IMR-90 (cell line): ENCODE measurements at regions not wholly inside any gene's neighbourhood (a gene's known extent, or its start where the extent isn't known, plus 50 kb on each side); places are given as distances from the start of the nearest gene placed in this dataset.

Experiments
- ATAC-seq: fragments of 200-7000 bp; cut with Tn5 transposase; 2 replicates; pipeline ENCODE4 v1.9.1; 2020; ENCODE audit warnings: low read depth, mild to moderate bottlenecking, moderate library complexity
- BruUV-seq: library from RNA; stranded (reverse); fragments of 400-500 nt; replicated peaks from 2 replicates; lab custom pipeline; 2021; lab: Mats Ljungman, UMichigan
- CTCF ChIA-PET: fragments of 300-600 bp; formaldehyde crosslinking; extraction: SDS; loops from one replicate; lab custom pipeline; 2021; ENCODE audit warnings: antibody characterized with exemption; lab: Yijun Ruan, JAX
- POLR2A ChIA-PET: fragments of 300-600 bp; sonication (Branson Sonifier 250); formaldehyde crosslinking; loops from one replicate; lab custom pipeline; 2022; ENCODE audit warnings: antibody characterized with exemption; ENCODE audit not compliant: unreplicated experiment; lab: Charles Lee
- DNase-seq: peaks from one replicate; pipeline ENCODE4 v3.0.0; 2013
- H2AFZ ChIP-seq: replicated peaks from 2 replicates; pipeline ENCODE3; 2013; ENCODE audit warnings: low read length, mild to moderate bottlenecking; ENCODE audit not compliant: poor library complexity
- H2AK5ac ChIP-seq: 2 replicates; pipeline ENCODE4 v1.6.1; 2013; ENCODE audit warnings: low read depth, low read length, inconsistent platforms
- H2AK9ac ChIP-seq: replicated peaks from 2 replicates; pipeline ENCODE3; 2013; ENCODE audit warnings: mild to moderate bottlenecking, low read depth, low read length, moderate library complexity; ENCODE audit not compliant: poor library complexity
- H2BK120ac ChIP-seq: 2 replicates; pipeline ENCODE4 v1.6.1; 2013; ENCODE audit warnings: low read depth, low read length, inconsistent platforms
- H2BK15ac ChIP-seq: 3 replicates; pipeline ENCODE4 v1.6.1; 2013; ENCODE audit warnings: low read depth, low read length, inconsistent platforms
- H2BK20ac ChIP-seq: 2 replicates; pipeline ENCODE4 v1.6.1; 2013; ENCODE audit warnings: low read depth, mild to moderate bottlenecking, inconsistent platforms, low read length, moderate library complexity
- H2BK5ac ChIP-seq: 2 replicates; pipeline ENCODE4 v1.6.1; 2013; ENCODE audit warnings: mild to moderate bottlenecking, low read depth, low read length, inconsistent platforms; ENCODE audit not compliant: poor library complexity, severe bottlenecking
- H3K14ac ChIP-seq: replicated peaks from 2 replicates; pipeline ENCODE4 v1.6.1; 2013; ENCODE audit warnings: low read depth, low read length, inconsistent platforms
- H3K18ac ChIP-seq: 2 replicates; pipeline ENCODE4 v1.6.1; 2013; ENCODE audit warnings: low read depth, low read length, control low read depth
- H3K23ac ChIP-seq: 2 replicates; pipeline ENCODE4 v1.6.1; 2013; ENCODE audit warnings: low read depth, low read length, inconsistent platforms
- H3K27ac ChIP-seq: 2 replicates; pipeline ENCODE4 v1.5.1; 2013; ENCODE audit warnings: mild to moderate bottlenecking, control low read depth, low read length; ENCODE audit not compliant: insufficient read depth
- H3K27me3 ChIP-seq: 2 replicates; pipeline ENCODE4 v1.6.1; 2013; ENCODE audit warnings: low read length; ENCODE audit not compliant: control insufficient read depth, insufficient read depth
- H3K36me3 ChIP-seq: 2 replicates; pipeline ENCODE4 v1.6.1; 2013; ENCODE audit warnings: low read length, mixed read lengths; ENCODE audit not compliant: control insufficient read depth, insufficient read depth
- H3K4ac ChIP-seq: 2 replicates; pipeline ENCODE4 v1.6.1; 2013; ENCODE audit warnings: low read depth, low read length, inconsistent platforms
- H3K4me1 ChIP-seq: 2 replicates; pipeline ENCODE4 v1.6.1; 2013; ENCODE audit warnings: low read length, mixed read lengths; ENCODE audit not compliant: control insufficient read depth, insufficient read depth
- H3K4me2 ChIP-seq: 2 replicates; pipeline ENCODE4 v1.6.1; 2013; ENCODE audit warnings: low read depth, mild to moderate bottlenecking, control low read depth, low read length, moderate library complexity
- H3K4me3 ChIP-seq: 2 replicates; pipeline ENCODE4 v1.5.1; 2013; ENCODE audit warnings: low read depth, mild to moderate bottlenecking, control low read depth, low read length, moderate library complexity; ENCODE audit not compliant: insufficient read depth
- H3K56ac ChIP-seq: 2 replicates; pipeline ENCODE4 v1.6.1; 2013; ENCODE audit warnings: low read length, inconsistent platforms; ENCODE audit not compliant: insufficient read depth; ENCODE audit errors: extremely low read depth
- H3K79me1 ChIP-seq, 2 experiments: 2 replicates each; pipeline ENCODE4 v1.6.1; 2013; ENCODE audit warnings: low read length in 2 of 2, inconsistent platforms in 1 of 2, low read depth in 1 of 2
- H3K9ac ChIP-seq: 2 replicates; pipeline ENCODE4 v1.6.1; 2013; ENCODE audit warnings: low read depth, low read length, control low read depth
- H3K9me1 ChIP-seq: 2 replicates; pipeline ENCODE4 v1.6.1; 2013; ENCODE audit warnings: low read length, inconsistent platforms; ENCODE audit not compliant: insufficient read depth
- H3K9me3 ChIP-seq: 2 replicates; pipeline ENCODE4 v1.6.1; 2013; ENCODE audit warnings: low read length; ENCODE audit not compliant: control insufficient read depth, insufficient read depth
- H4K20me1 ChIP-seq: 2 replicates; pipeline ENCODE4 v1.6.1; 2013; ENCODE audit warnings: low read length, inconsistent platforms; ENCODE audit not compliant: insufficient read depth
- H4K5ac ChIP-seq: 2 replicates; pipeline ENCODE4 v1.6.1; 2013; ENCODE audit warnings: mild to moderate bottlenecking, low read depth, low read length, control low read depth
- H4K8ac ChIP-seq, 2 experiments: 2 replicates each; pipeline ENCODE4 v1.6.1; 2013; ENCODE audit warnings: low read depth in 2 of 2, low read length in 2 of 2, control low read depth in 1 of 2, inconsistent platforms in 1 of 2
- H4K91ac ChIP-seq: 2 replicates; pipeline ENCODE4 v1.6.1; 2013; ENCODE audit warnings: low read depth, low read length, inconsistent platforms; ENCODE audit not compliant: insufficient read depth
- BHLHE40 ChIP-seq: fragments of 150-350 bp; IDR thresholded peaks from 2 replicates; pipeline ENCODE4 v1.6.1; 2016; ENCODE audit warnings: mild to moderate bottlenecking, low read depth, low read length
- CTCF ChIP-seq: conservative IDR thresholded peaks from 2 replicates; pipeline ENCODE4 v1.5.1; 2012; ENCODE audit warnings: mild to moderate bottlenecking, low read depth, low read length, improper control_type of control experiment
- ELK1 ChIP-seq: fragments of 150-350 bp; IDR thresholded peaks from 2 replicates; pipeline ENCODE4 v1.6.1; 2016; ENCODE audit warnings: low read depth, mild to moderate bottlenecking, low read length, moderate library complexity, borderline replicate concordance
- MAFK ChIP-seq: IDR thresholded peaks from 2 replicates; pipeline ENCODE4 v1.6.1; 2012; ENCODE audit warnings: low read depth, low read length, improper control_type of control experiment
- MXI1 ChIP-seq: IDR thresholded peaks from 2 replicates; pipeline ENCODE4 v1.6.1; 2012; ENCODE audit warnings: low read depth, mild to moderate bottlenecking, low read length, moderate library complexity, borderline replicate concordance
- NFE2L2 ChIP-seq: fragments of 150-350 bp; IDR thresholded peaks from 2 replicates; pipeline ENCODE4 v1.6.1; 2016; ENCODE audit warnings: low read depth, mild to moderate bottlenecking, low read length
- RFX5 ChIP-seq: IDR thresholded peaks from 2 replicates; pipeline ENCODE4 v1.8.0; 2012; ENCODE audit warnings: low read depth, mild to moderate bottlenecking, low read length, moderate library complexity
- SMC3 ChIP-seq: fragments of 150-350 bp; IDR thresholded peaks from 2 replicates; pipeline ENCODE4 v1.6.1; 2016; ENCODE audit warnings: low read depth, mild to moderate bottlenecking, antibody characterized with exemption, low read length, moderate library complexity
- WGBS, 2 experiments: methylation state at CpG; one replicate each; pipeline versions ENCODE4 v1.1.5 to v1.1.7; 2013; ENCODE audit warnings: missing lambda C conversion rate in 2 of 2; ENCODE audit not compliant: insufficient read length in 1 of 2; ENCODE audit errors: extremely low coverage in 2 of 2; 5-methylcytosine and 5-hydroxymethylcytosine counted together
- dilution Hi-C: fragments of 300-500 bp; cut with HindIII; formaldehyde crosslinking; loops from one replicate; pipeline ENCODE4 v1.14.3; 2018; ENCODE audit warnings: low sequenced_read_pairs; ENCODE audit not compliant: unreplicated experiment
- in situ Hi-C: fragments of 300-500 bp; cut with MboI; formaldehyde crosslinking; loops from 3 replicates; pipeline ENCODE4 v1.14.3; 2019; ENCODE audit warnings: low sequenced_read_pairs, inconsistent platforms, mixed read lengths
- intact Hi-C: fragments of 100-400 bp; cut with micrococcal nuclease; formaldehyde crosslinking; loops from 2 replicates; pipeline ENCODE4 v1.10.0; 2022

- Histone ChIP-seq H3K4me3 (no peak overlapping the region), H2BK20ac (no peak overlapping the region), H3K9me1 (no peaks in the 10 kb centered on the region), H2BK5ac (no peak overlapping the region), H4K5ac (no peak overlapping the region), H3K4me2 (no peak overlapping the region), H2BK15ac (no peak overlapping the region), H2BK120ac (no peak overlapping the region), H2AFZ (no peak overlapping the region), H2AK5ac (no peak overlapping the region), H3K9me3 (no peaks in the 10 kb centered on the region), H3K27ac (no peak overlapping the region), H3K23ac (no peak overlapping the region), H3K79me1 (no peaks in the 10 kb centered on the region), H3K14ac (no peak overlapping the region), H3K27me3 (no peaks in the 10 kb centered on the region), H3K18ac (no peak overlapping the region), H3K36me3 (no peaks in the 10 kb centered on the region), H4K20me1 (no peaks in the 10 kb centered on the region), H4K8ac (no peak overlapping the region), H3K9ac (no peak overlapping the region), H4K91ac (no peak overlapping the region), H2AK9ac (no peak overlapping the region), H3K4ac (no peak overlapping the region), H3K4me1 (no peaks in the 10 kb centered on the region), H3K56ac (no peak overlapping the region)
- dilution Hi-C loops (no loop called here), in situ Hi-C loops (no loop called here), intact Hi-C loops (no loop called here)
- ChIA-PET POLR2A (no interaction called here), CTCF (no interaction called here)
- DNase-seq (no peak), ATAC-seq (no peak)
- TF ChIP-seq MXI1 (no peak), RFX5 (no peak), SMC3 (no peak), ELK1 (no peak), MAFK (no peak), BHLHE40 (no peak), NFE2L2 (no peak), CTCF (no peak)
- WGBS, 2 experiments, result no CpG with 5 or more reads among the region's 1 CpG
- BruUV-seq, result no TSS peak
Measured at GRCh38 chr1:29753244-29753643, 516.9 kb downstream of the PTPRU start.
